ENCODE measurements at regions not wholly inside any gene's neighbourhood (a gene's known extent, or its start where the extent isn't known, plus 50 kb on each side); places are given as distances from the start of the nearest gene placed in this dataset.
"Not testable (repeated sequence)": the region's sequence is repeated elsewhere in the genome, so short reads cannot be mapped to it uniquely, and the experiment has no call there.

- not testable (repeated sequence) for DNase-seq
Observed at GRCh38 chr1:83135524-83136157, 863.3 kb downstream of the TTLL7 start.

GRCh38 chr1:83134322-83135014 lies 864.5 kb downstream of the TTLL7 start:
- DNase-seq: not testable (repeated sequence)

- no peak for DNase-seq
Observed at GRCh38 chr1:83131692-83131955, 867.3 kb downstream of the TTLL7 start.

- no peak for DNase-seq
Observed at GRCh38 chr1:83130886-83131691, 867.8 kb downstream of the TTLL7 start.

GRCh38 chr1:83129107-83129506 lies 869.8 kb downstream of the TTLL7 start:
- DNase-seq: no peak

- no peak for DNase-seq
Observed at GRCh38 chr1:83125456-83125855, 873.5 kb downstream of the TTLL7 start.

GRCh38 chr1:83123019-83123418 lies 875.9 kb downstream of the TTLL7 start:
- no peak for DNase-seq

- no peak for DNase-seq
Observed at GRCh38 chr1:83118472-83118871, 880.5 kb downstream of the TTLL7 start.

- DNase-seq: not testable (repeated sequence)
Observed at GRCh38 chr1:83117030-83117429, 881.9 kb downstream of the TTLL7 start.

- no peak for DNase-seq
Observed at GRCh38 chr1:83115785-83116184, 883.1 kb downstream of the TTLL7 start.

- DNase-seq: no peak
Observed at GRCh38 chr1:83114136-83114834, 884.6 kb downstream of the TTLL7 start.

- no peak for DNase-seq
Observed at GRCh38 chr1:83113652-83114051, 885.3 kb downstream of the TTLL7 start.

- no peak for DNase-seq
Observed at GRCh38 chr1:83112248-83112885, 886.6 kb downstream of the TTLL7 start.

GRCh38 chr1:83110156-83110555 lies 888.8 kb downstream of the TTLL7 start:
- DNase-seq: no peak

- no peak for DNase-seq
Observed at GRCh38 chr1:83109692-83110091, 889.2 kb downstream of the TTLL7 start.

- DNase-seq: no peak
Observed at GRCh38 chr1:83104558-83104957, 894.4 kb downstream of the TTLL7 start.

- DNase-seq: no peak
Observed at GRCh38 chr1:83103341-83103740, 895.6 kb downstream of the TTLL7 start.

- DNase-seq: no peak
Observed at GRCh38 chr1:83102630-83103071, 896.3 kb downstream of the TTLL7 start.

- no peak for DNase-seq
Observed at GRCh38 chr1:83101406-83101805, 897.5 kb downstream of the TTLL7 start.

- DNase-seq: no peak
Observed at GRCh38 chr1:83100133-83100532, 898.8 kb downstream of the TTLL7 start.

- DNase-seq: no peak
Observed at GRCh38 chr1:83098791-83099190, 900.1 kb downstream of the TTLL7 start.
